Midbrain (tissue), 1 donor: ENCODE measurements at regions not wholly inside any gene's neighbourhood (a gene's known extent, or its start where the extent isn't known, plus 50 kb on each side); places are given as distances from the start of the nearest gene placed in this dataset.
"Not testable (repeated sequence)": the region's sequence is repeated elsewhere in the genome, so short reads cannot be mapped to it uniquely, and the experiment has no call there.

Source experiments
- DNase-seq: peaks from one replicate; lab custom pipeline; 2025; lab: John Stamatoyannopoulos, UW

GRCh38 chr9:103068753-103069152 is 73.6 kb downstream of the CYLC2 start:
- DNase-seq = no peak

GRCh38 chr9:103078581-103078980 is 83.4 kb downstream of the CYLC2 start:
- no peak for DNase-seq

- no peak for DNase-seq
Observed at GRCh38 chr9:103082494-103082893, 87.4 kb downstream of the CYLC2 start.

- no peak for DNase-seq
Observed at GRCh38 chr9:103089357-103089756, 94.2 kb downstream of the CYLC2 start.

GRCh38 chr9:103104101-103104500 is 109.0 kb downstream of the CYLC2 start:
- no peak for DNase-seq

GRCh38 chr9:103116246-103116645 is 121.1 kb downstream of the CYLC2 start:
- DNase-seq = no peak

GRCh38 chr9:103126494-103126893 is 131.4 kb downstream of the CYLC2 start:
- no peak for DNase-seq

GRCh38 chr9:103139891-103140290 is 144.8 kb downstream of the CYLC2 start:
- no peak for DNase-seq

GRCh38 chr9:103152473-103152872 is 157.3 kb downstream of the CYLC2 start:
- DNase-seq = no peak

GRCh38 chr9:103167530-103167929 is 172.4 kb downstream of the CYLC2 start:
- DNase-seq = no peak

GRCh38 chr9:103168254-103168653 is 173.1 kb downstream of the CYLC2 start:
- no peak for DNase-seq

- DNase-seq = no peak
Observed at GRCh38 chr9:103169798-103170197, 174.7 kb downstream of the CYLC2 start.

- DNase-seq = no peak
Observed at GRCh38 chr9:103183701-103184171, 188.6 kb downstream of the CYLC2 start.

- DNase-seq = no peak
Observed at GRCh38 chr9:103186959-103187358, 191.8 kb downstream of the CYLC2 start.

GRCh38 chr9:103188781-103189350 is 193.7 kb downstream of the CYLC2 start:
- no peak for DNase-seq

- no peak for DNase-seq
Observed at GRCh38 chr9:103193992-103194391, 198.9 kb downstream of the CYLC2 start.

- DNase-seq = no peak
Observed at GRCh38 chr9:103203172-103203571, 208.0 kb downstream of the CYLC2 start.

- DNase-seq = not testable (repeated sequence)
Observed at GRCh38 chr9:103205881-103206585, 210.9 kb downstream of the CYLC2 start.

- DNase-seq = no peak
Observed at GRCh38 chr9:103210607-103211006, 215.5 kb downstream of the CYLC2 start.

- no peak for DNase-seq
Observed at GRCh38 chr9:103215197-103215596, 220.1 kb downstream of the CYLC2 start.

GRCh38 chr9:103225702-103226646 is 230.8 kb downstream of the CYLC2 start:
- no peak for DNase-seq

- no peak for DNase-seq
Observed at GRCh38 chr9:103226647-103227013, 231.5 kb downstream of the CYLC2 start.
